Glutamatergic neuron (in vitro differentiated cells): ENCODE measurements at regions not wholly inside any gene's neighbourhood (a gene's known extent, or its start where the extent isn't known, plus 50 kb on each side); places are given as distances from the start of the nearest gene placed in this dataset.

Experiments used
- DNase-seq: peaks from one replicate; pipeline ENCODE4 v3.0.0; 2022
- H3K27ac Mint-ChIP-seq: one replicate; pipeline ENCODE4 v1.8.0; 2020; ENCODE audit warnings: mild to moderate bottlenecking, mixed read lengths, inconsistent platforms; ENCODE audit not compliant: unreplicated experiment
- H3K27me3 Mint-ChIP-seq: one replicate; pipeline ENCODE4 v1.8.0; 2020; ENCODE audit warnings: mild to moderate bottlenecking, moderate library complexity, mixed read lengths, inconsistent platforms; ENCODE audit not compliant: unreplicated experiment
- H3K36me3 Mint-ChIP-seq: one replicate; pipeline ENCODE4 v1.8.0; 2020; ENCODE audit warnings: mild to moderate bottlenecking, mixed read lengths, inconsistent platforms; ENCODE audit not compliant: unreplicated experiment
- H3K4me1 Mint-ChIP-seq: one replicate; pipeline ENCODE4 v1.8.0; 2020; ENCODE audit warnings: mild to moderate bottlenecking, low read depth, mixed read lengths, inconsistent platforms; ENCODE audit not compliant: unreplicated experiment
- H3K4me3 Mint-ChIP-seq: one replicate; pipeline ENCODE4 v1.8.0; 2020; ENCODE audit warnings: mild to moderate bottlenecking, mixed read lengths, inconsistent platforms; ENCODE audit not compliant: unreplicated experiment
- H3K9me3 Mint-ChIP-seq: one replicate; pipeline ENCODE4 v1.8.0; 2020; ENCODE audit warnings: mild to moderate bottlenecking, moderate library complexity, mixed read lengths, inconsistent platforms; ENCODE audit not compliant: unreplicated experiment
- CTCF ChIP-seq: fragments of 200-600 bp; sonication (generic); IDR thresholded peaks from one replicate; pipeline ENCODE4 v1.5.0; 2021; ENCODE audit not compliant: partially characterized antibody, unreplicated experiment

GRCh38 chr2:144219979-144220378 lies 299.9 kb downstream of the ZEB2 start:
- Mint-ChIP-seq H3K9me3 (no peaks in the 10 kb centered on the region), H3K27ac (no peak overlapping the region), H3K36me3 (no peaks in the 10 kb centered on the region), H3K4me1 (peaks cover 1% of the 10 kb centered on the region), H3K27me3 (no peaks in the 10 kb centered on the region), H3K4me3 (no peak overlapping the region)
- no peak for TF ChIP-seq CTCF
- no peak for DNase-seq

- Mint-ChIP-seq H3K27me3 (no peaks in the 10 kb centered on the region), H3K9me3 (no peaks in the 10 kb centered on the region), H3K36me3 (no peaks in the 10 kb centered on the region), H3K4me3 (no peak overlapping the region), H3K27ac (no peak overlapping the region), H3K4me1 (peaks cover 1% of the 10 kb centered on the region)
- no peak for DNase-seq
- no peak for TF ChIP-seq CTCF
Measured at GRCh38 chr2:144217853-144218633, 301.9 kb downstream of the ZEB2 start.

- Mint-ChIP-seq H3K9me3 (no peaks in the 10 kb centered on the region), H3K27ac (no peak overlapping the region), H3K27me3 (no peaks in the 10 kb centered on the region), H3K36me3 (no peaks in the 10 kb centered on the region), H3K4me3 (no peak overlapping the region), H3K4me1 (peaks cover 1% of the 10 kb centered on the region)
- DNase-seq = no peak
- TF ChIP-seq CTCF = no peak
Measured at GRCh38 chr2:144215701-144216675, 303.9 kb downstream of the ZEB2 start.

GRCh38 chr2:144215207-144215606 lies 304.7 kb downstream of the ZEB2 start:
- H3K9me3 Mint-ChIP-seq = no peaks in the 10 kb centered on the region
- no peak overlapping the region for H3K27ac Mint-ChIP-seq
- H3K36me3 Mint-ChIP-seq = no peaks in the 10 kb centered on the region
- no peaks in the 10 kb centered on the region for H3K27me3 Mint-ChIP-seq
- no peak for DNase-seq
- H3K4me1 Mint-ChIP-seq = peaks cover 1% of the 10 kb centered on the region
- no peak overlapping the region for H3K4me3 Mint-ChIP-seq
- no peak for TF ChIP-seq CTCF

GRCh38 chr2:144213797-144214196 lies 306.1 kb downstream of the ZEB2 start:
- H3K4me3 Mint-ChIP-seq = no peak overlapping the region
- DNase-seq = no peak
- H3K4me1 Mint-ChIP-seq = peaks cover 1% of the 10 kb centered on the region
- TF ChIP-seq CTCF = no peak
- H3K9me3 Mint-ChIP-seq = no peaks in the 10 kb centered on the region
- no peaks in the 10 kb centered on the region for H3K36me3 Mint-ChIP-seq
- H3K27ac Mint-ChIP-seq = no peak overlapping the region
- no peaks in the 10 kb centered on the region for H3K27me3 Mint-ChIP-seq
